Gastroesophageal sphincter (tissue), 3 donors: ENCODE measurements at regions not wholly inside any gene's neighbourhood (a gene's known extent, or its start where the extent isn't known, plus 50 kb on each side); places are given as distances from the start of the nearest gene placed in this dataset.
"Not testable (repeated sequence)": the region's sequence is repeated elsewhere in the genome, so short reads cannot be mapped to it uniquely, and the experiment has no call there.

ENCODE experiments used
- EP300 ChIP-seq: sonication (generic); formaldehyde crosslinking; IDR thresholded peaks from one replicate; pipeline ENCODE4 v1.6.1; 2017; ENCODE audit warnings: antibody characterized with exemption, mild to moderate bottlenecking
- POLR2AphosphoS5 ChIP-seq: sonication (generic); formaldehyde crosslinking; IDR thresholded peaks from one replicate; pipeline ENCODE4 v1.6.1; 2017; ENCODE audit warnings: antibody characterized with exemption
- TF ChIP-seq, protein P1 (sequence below), 4 experiments: fragments of 200-600 bp in 2 of 4; fragments of 450-650 bp in 2 of 4; sonication (generic) in 1 of 4; IDR thresholded peaks; one replicate each; pipeline ENCODE4 v1.5.1; 2017 to 2019; ENCODE audit warnings: antibody characterized with exemption in 4 of 4, mild to moderate bottlenecking in 2 of 4, moderate library complexity in 2 of 4

GRCh38 chr7:63753160-63753559 lies 245.5 kb upstream of the ZNF722 start:
- TF ChIP-seq, protein P1, sequence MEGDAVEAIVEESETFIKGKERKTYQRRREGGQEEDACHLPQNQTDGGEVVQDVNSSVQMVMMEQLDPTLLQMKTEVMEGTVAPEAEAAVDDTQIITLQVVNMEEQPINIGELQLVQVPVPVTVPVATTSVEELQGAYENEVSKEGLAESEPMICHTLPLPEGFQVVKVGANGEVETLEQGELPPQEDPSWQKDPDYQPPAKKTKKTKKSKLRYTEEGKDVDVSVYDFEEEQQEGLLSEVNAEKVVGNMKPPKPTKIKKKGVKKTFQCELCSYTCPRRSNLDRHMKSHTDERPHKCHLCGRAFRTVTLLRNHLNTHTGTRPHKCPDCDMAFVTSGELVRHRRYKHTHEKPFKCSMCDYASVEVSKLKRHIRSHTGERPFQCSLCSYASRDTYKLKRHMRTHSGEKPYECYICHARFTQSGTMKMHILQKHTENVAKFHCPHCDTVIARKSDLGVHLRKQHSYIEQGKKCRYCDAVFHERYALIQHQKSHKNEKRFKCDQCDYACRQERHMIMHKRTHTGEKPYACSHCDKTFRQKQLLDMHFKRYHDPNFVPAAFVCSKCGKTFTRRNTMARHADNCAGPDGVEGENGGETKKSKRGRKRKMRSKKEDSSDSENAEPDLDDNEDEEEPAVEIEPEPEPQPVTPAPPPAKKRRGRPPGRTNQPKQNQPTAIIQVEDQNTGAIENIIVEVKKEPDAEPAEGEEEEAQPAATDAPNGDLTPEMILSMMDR (IDR thresholded peaks at IDR 0.05): not testable (repeated sequence)
- not testable (repeated sequence) for TF ChIP-seq POLR2AphosphoS5, EP300
